NK-92 treated with Interleukin-12 subunit alpha and Interleukin-12 subunit beta, amount 100 ng/mL, for 24 hours (cell line): ENCODE measurements at regions not wholly inside any gene's neighbourhood (a gene's known extent, or its start where the extent isn't known, plus 50 kb on each side); places are given as distances from the start of the nearest gene placed in this dataset.

ENCODE experiments used
- DNase-seq: peaks from one replicate; lab custom pipeline; 2025; lab: John Stamatoyannopoulos, UW

GRCh38 chr3:194805546-194805945 is 119.9 kb downstream of the FAM43A start:
- DNase-seq: no peak

GRCh38 chr3:194806991-194807630 is 121.4 kb downstream of the FAM43A start:
- no peak for DNase-seq

- DNase-seq: no peak
Observed at GRCh38 chr3:194808640-194809097, 123.0 kb downstream of the FAM43A start.

GRCh38 chr3:194809382-194809781 is 123.7 kb downstream of the FAM43A start:
- DNase-seq: no peak

DNA sequence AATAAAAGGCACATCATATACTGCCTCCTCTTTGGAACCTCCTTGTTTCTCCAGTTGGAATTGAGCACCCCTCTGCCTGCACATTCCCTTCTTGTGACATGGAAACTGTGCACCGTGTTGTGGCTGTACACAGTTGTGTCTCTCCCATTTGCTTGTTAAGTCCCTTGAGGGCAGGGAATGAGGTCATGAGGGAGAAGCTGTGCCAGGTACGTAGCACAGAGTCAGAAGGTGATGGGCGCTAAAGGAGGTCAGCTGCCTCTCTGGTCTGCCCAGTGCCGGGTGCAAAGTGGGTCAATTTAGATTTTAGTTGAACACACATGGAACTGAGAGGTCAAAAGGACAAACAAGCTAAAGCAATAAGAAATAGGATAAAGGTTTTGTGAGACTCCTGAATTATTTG is 124.4 kb downstream of the FAM43A start:
- no peak for DNase-seq

DNA sequence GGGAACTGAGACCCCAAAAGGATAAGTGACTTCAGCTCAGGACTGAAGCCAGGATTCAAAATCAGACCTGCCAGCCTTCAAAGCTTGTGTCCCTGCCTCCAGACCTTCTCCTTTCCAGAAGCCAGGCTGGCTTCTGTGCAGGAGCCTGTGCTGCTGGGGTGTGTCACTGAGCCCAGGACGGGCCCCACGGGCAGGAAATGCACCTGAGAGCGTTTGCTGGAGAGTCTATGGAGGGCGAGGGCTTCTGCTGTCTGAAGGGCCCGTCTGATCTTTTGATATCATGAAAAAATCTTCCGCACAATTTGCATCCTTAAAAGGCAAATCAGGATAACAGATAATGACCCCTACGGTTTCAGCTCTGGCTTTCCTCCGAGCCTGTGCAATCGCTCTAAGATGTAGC is 125.4 kb downstream of the FAM43A start:
- DNase-seq: no peak

- DNase-seq: no peak
Observed at GRCh38 chr3:194812176-194812575, 126.5 kb downstream of the FAM43A start.

GRCh38 chr3:194814878-194815357 is 129.2 kb downstream of the FAM43A start:
- no peak for DNase-seq

- no peak for DNase-seq
Observed at GRCh38 chr3:194816748-194817591, 131.3 kb downstream of the FAM43A start.

- no peak for DNase-seq
Observed at GRCh38 chr3:194817592-194817930, 131.9 kb downstream of the FAM43A start.

- no peak for DNase-seq
Observed at GRCh38 chr3:194817936-194818335, 132.3 kb downstream of the FAM43A start.

GRCh38 chr3:194824100-194824499 is 138.4 kb downstream of the FAM43A start:
- DNase-seq: no peak

- no peak for DNase-seq
Observed at GRCh38 chr3:194824701-194825111, 139.0 kb downstream of the FAM43A start.

DNA sequence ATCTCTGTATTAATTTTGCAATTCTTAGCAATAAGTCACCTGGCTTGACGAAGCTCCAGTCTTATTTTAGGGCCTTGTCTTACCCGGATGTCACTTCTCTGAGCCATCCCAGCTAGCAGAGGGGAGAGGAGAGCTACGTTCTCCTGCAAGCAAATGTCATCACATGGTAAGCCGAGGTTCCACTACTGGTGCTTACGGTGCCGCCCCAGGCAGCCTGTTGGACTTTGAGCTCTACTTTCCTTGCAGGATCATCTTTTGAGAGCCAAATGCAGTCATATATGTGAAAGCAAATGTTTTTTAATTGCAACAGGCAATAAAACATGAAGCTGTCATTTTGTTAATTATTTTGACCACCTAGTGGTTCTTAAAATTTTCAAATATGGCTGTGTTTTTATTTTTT is 140.9 kb downstream of the FAM43A start:
- DNase-seq: no peak

DNA sequence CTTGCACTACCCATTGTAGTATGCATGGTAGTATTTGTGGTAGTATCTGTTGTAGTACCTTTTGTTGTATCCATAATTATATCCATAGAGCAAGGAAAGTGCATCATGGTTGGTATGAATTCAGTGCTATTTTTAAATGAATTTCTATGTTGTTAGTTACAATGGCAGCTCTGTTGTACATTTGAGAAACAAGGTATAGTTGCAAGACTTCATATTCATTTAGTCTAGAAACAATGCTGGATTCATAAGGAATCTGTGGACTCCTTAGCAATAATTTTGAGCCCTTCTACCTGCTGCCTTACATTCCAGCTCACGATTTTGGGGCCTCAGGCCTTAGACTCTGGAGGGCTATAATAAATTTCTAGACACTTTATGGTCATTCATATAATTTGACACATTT is 141.8 kb downstream of the FAM43A start:
- DNase-seq: no peak

- no peak for DNase-seq
Observed at GRCh38 chr3:194828116-194828515, 142.4 kb downstream of the FAM43A start.

GRCh38 chr3:194828926-194829325 is 143.2 kb downstream of the FAM43A start:
- no peak for DNase-seq

- no peak for DNase-seq
Observed at GRCh38 chr3:194830401-194830800, 144.7 kb downstream of the FAM43A start.

DNA sequence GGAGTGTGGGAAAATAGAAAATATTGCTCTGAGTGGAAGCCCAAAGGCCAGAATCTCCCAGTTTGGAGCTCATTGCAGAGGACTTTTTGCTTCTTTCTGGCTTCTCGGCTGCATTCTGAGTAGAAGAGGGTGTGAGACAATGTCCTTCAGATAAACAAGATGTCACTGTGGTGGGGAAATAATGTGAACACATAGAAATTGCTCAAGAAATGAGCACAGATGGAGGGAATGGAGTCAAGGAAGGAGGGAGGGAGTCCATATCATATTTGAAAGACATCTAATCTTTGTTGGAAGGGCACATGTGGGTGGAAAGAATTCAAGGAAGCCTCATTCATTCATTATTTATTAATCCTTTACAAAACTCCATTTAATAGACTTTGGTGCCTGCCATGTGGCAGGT is 145.3 kb downstream of the FAM43A start:
- DNase-seq: no peak

DNA sequence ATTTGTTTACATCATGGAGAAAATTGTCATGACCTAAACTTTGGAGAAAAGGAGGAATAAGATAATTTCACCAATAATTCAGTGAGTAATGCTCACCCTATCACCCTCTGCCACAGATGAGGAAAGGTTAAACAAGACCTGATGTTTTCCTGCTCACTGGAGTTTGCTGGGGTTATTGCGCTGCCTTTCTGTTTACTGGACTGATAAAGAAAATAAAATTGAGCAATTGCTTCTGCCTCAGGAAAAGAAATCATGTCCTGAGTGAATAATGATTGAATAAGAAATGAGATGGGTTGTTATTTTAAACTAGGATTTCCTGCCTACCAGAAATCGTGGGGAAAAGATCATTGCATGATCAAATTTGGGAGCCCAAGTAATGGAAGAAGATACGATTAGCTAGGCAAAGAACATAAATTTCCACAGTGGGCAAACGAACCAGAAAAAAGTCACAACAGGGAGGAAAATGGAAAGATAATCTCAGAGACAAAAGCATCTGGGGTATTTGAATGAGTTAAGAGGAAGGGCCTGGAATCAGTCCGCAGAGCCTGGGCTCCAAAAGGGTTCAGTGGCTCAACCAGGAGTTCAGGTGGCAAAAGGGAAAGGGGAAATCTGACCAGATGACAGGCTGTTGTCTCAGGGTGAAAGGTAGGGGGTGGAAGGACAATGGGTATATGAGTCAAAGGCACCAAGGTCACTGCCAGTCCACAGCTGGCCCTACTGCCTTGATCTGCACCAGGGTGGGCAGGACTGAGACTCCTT is 146.8 kb downstream of the FAM43A start:
- no peak for DNase-seq

DNA sequence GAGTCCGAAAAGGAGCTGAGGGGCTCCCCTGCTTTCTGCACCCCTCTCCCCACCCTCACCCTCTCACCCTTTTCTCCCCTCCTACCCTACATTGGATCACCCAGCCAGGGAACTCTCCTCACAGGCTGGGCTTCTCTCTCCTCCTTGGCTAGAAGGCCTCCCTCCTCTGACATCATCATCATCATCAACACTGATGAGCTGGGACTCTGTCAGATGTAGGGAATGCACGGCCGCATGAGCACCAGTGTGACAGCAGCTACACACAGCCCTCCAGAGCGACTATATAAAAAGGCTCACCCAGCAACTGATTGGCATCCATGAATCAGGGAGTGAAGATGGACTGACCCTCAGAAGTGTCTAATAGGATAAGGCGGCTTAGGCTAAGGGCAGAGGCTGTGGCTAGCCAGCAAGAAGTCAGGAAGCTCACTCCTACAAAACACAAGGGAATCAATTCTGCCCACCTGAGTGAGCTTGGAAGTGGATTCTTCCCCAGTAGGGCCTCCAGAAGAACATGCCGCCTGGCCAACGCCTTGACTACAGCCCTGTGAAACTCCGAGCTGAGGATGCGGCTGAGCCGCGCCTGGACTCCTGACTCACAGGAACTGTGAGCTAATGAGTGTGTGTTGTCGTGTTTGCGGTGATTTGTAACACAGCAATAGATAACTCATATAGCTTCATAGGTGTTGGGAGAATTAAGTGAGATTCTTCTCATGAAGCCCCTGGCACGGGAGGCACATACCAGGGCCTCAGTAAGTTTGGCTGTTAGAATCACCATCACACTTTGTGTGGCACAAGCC is 147.6 kb downstream of the FAM43A start:
- DNase-seq: no peak

DNA sequence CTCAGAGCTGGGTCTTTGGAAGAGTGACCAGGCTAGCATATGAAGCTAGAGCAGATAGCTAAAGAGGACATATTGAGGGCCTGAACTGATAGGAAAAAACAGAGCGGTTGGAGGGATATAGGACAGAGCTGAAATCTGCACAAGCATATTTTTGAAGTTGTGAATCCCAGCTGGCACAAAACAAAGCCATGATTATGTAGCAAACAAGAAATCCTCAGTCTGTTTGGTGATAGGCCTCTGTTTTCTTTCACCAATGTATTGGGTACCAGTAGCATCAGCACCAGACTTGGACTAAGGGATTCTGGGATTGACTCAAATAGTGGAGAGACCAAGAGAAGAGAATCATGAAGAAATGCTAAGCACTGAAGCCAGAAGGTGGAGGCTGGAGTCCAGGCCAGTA is 151.0 kb downstream of the FAM43A start:
- DNase-seq: no peak
